Left colon (tissue), 2 donors: ENCODE measurements at regions not wholly inside any gene's neighbourhood (a gene's known extent, or its start where the extent isn't known, plus 50 kb on each side); places are given as distances from the start of the nearest gene placed in this dataset.

Source experiments
- ATAC-seq: fragments of 200-7000 bp; cut with Tn5 transposase; one replicate; pipeline ENCODE4 v1.9.1; 2020; ENCODE audit warnings: mild to moderate bottlenecking, moderate library complexity
- DNase-seq, 2 donors: peaks; one replicate each; pipeline ENCODE4 v3.0.0-alpha.2; 2020
- intact Hi-C, 2 donors: fragments of 100-400 bp; cut with DNase I in 1 of 2; cut with micrococcal nuclease in 1 of 2; formaldehyde crosslinking; loops; one replicate each; pipeline versions ENCODE4 v1.11.2 to v1.14.0; 2022; cut with DNase I, micrococcal nuclease
- donor health status: DM: no; HTN: no; CAD: no.
- donor health status: DM: yes; HTN: yes; CAD: no.

GRCh38 chr5:89916131-89916530 is 493.4 kb downstream of the CETN3 start:
- DNase-seq: no peak
- no peak for ATAC-seq
- intact Hi-C loops: no loop called here

DNA sequence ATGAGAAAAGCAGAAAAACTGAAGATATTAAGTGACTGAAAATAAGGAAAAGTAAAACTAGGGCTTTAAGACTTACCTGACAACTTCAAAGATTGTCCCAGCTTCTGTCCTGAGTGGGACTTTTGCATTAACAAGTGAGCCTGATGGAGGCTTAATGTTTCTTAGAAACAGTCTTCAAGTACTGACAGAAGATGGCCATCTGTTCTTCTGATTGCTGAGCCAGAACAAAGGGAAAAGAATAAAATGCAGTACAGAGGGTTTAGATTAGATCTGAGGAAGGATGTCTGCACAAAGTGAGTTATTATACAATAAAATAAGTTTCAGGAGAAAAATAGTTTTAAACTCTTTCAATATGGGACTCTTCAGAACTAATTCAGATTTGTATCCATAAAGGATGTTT is 500.7 kb downstream of the CETN3 start:
- no peak for ATAC-seq
- intact Hi-C loops: no loop called here

GRCh38 chr5:89904442-89904841 is 505.1 kb downstream of the CETN3 start:
- ATAC-seq (no peak), DNase-seq (no peak)

More for the DNA sequence above, 500.7 kb downstream of the CETN3 start:
- no peak for DNase-seq

GRCh38 chr5:89901983-89902382 is 507.6 kb downstream of the CETN3 start:
- no peak for ATAC-seq
- intact Hi-C loops: no loop called here
- DNase-seq: peak in 1 of 2 donors; percentile 53

More at GRCh38 chr5:89904442-89904841, 505.1 kb downstream of the CETN3 start:
- intact Hi-C loops: no loop called here

DNA sequence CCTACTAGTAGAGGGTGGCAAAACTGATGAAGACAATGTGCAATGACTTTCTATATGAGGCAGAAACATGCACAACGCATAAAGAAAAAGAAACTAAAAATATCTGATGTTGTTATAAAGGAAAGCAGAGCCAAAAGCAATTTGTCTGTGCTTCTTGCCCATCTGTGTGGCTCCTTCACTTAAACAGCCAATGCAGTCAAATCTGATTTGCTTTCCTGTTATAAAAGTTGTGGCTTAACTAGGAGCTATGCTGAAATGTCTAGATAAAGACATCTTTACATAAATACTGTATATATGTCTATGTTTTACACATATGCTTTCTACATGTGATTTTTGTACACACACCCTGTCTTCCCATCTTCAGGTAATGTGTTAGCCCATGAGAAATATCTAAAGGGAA is 508.2 kb downstream of the CETN3 start:
- intact Hi-C loops: no loop called here
- no peak for DNase-seq

DNA sequence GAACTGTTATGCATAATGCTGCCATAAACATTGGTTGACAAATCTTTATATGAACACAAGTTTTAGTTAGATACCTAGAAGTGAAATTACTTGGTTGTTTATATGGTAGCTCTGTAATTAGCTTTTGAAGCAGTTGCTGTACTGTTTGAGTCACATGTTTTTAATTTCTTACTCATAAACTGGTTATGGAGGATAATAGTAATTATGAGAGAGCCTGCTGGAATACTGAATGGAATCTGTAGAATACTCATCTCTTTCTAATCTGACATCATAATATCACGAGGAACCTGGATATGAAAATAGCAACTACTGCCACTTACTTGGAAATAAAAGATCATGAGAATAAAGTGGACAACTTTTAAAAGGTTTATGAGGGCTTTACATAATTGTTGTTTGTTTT is 509.2 kb downstream of the CETN3 start:
- ATAC-seq (no peak), DNase-seq (no peak)
- intact Hi-C loops: no loop called here

More for the DNA sequence above, 508.2 kb downstream of the CETN3 start:
- ATAC-seq: no peak

DNA sequence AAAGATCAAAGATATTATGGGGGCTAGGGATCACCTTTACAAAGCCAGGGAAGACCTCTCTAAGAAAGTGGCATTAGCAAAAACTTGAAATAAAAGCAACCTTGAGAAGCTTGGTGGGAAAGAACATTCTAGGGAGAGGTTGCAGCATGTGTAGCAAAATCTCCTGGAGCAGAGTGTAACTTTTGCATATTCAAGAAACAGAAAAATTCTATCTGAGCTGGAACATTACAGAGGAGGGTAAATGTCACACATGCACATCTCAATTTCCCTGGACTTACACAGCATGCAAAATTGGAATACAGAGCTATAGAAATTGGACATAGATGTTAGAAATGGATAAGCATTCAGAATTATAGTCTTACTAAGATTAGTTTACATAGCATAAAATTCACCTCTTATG is 510.0 kb downstream of the CETN3 start:
- intact Hi-C loops: no loop called here
- DNase-seq: no peak
- no peak for ATAC-seq

DNA sequence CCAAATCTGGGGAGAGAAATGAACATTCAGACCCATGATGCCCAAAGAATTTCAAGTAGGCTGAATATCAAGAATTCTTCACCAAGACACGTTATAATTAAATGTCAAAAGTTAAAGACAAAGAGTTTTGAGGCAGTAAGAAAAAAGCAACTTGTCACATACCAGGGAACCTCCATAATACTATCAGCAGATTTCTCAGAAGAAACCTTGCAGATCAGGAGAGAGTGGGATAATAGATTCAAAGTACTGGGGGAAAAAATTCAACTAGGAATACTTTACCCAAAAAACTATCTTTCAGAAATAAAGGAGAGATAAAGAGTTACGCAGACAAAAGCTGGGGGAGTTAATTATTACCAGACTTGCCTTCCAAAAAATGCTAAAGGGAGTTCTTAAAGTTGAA is 516.0 kb downstream of the CETN3 start:
- intact Hi-C loops: no loop called here
- no peak for DNase-seq
- no peak for ATAC-seq

- ATAC-seq (no peak), DNase-seq (no peak)
- intact Hi-C loops: no loop called here
Measured at GRCh38 chr5:89885670-89886069, 523.9 kb downstream of the CETN3 start.

DNA sequence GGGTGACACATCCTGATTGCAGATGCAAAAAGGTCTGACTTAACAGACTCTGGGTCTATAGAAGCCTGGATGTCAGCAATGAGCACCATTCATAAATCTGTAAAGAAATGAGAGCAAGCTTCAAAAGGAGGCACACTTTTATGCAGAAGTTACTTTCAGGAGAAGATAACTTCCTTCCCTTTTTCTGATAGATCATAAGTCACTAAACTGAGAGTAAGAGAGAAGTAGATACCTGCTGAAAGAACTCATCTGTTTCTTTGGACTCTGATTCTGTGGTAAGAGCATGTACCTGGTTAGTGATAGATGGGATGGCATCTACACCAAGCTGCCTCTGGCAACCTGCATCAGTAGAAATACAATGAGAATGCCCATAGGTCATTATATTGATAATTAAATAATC is 525.6 kb downstream of the CETN3 start:
- intact Hi-C loops: no loop called here
- no peak for DNase-seq
- ATAC-seq: no peak

DNA sequence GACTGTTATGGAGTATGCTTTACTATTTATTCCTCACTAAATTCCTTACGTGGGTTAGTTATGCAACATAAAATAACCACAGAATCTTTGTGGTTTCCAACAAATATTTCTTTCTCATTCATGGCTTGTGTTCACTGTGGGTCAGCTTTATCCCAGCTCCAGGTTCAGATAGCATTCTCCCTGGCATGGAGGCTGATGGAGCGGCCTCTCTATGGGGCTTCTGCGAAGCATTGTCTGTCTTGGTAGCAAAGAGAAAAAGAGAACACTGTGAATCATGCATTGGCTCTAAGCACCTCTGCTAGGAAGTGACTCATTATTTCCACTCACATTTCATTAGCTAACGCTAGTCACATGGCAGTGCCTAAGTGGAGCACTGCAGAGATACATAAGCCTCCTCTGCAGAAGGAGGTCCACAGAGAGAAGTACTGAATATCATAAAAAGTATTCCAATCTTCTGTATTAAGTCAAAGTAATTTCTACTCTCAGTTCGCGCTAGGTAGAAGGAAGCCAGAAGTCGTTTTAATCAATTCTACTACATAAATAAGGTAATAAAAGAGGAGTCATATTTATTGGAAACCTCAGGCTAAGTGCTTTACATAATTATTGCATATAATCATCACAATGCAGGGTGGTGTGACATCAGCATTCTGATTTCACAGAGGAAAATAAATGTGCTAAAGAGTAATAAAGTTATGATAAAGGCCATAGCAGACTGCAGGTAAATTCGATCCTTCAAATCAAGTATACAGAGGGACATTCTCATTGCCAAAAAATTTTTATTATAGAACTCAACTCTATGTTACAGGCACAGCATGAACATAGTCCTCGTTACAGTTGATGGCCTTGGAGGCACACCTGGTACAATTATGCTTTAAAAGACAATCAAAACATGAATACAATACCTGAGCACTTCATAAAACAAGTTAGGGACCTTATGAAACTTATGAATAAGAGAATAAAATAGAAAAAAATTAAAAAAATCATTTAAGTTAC is 531.1 kb downstream of the CETN3 start:
- intact Hi-C loops: no loop called here
- ATAC-seq (peak; percentile 92), DNase-seq (no peak)

- ATAC-seq: no peak
- intact Hi-C loops: no loop called here
- no peak for DNase-seq
Measured at GRCh38 chr5:89871906-89872305, 537.6 kb downstream of the CETN3 start.

DNA sequence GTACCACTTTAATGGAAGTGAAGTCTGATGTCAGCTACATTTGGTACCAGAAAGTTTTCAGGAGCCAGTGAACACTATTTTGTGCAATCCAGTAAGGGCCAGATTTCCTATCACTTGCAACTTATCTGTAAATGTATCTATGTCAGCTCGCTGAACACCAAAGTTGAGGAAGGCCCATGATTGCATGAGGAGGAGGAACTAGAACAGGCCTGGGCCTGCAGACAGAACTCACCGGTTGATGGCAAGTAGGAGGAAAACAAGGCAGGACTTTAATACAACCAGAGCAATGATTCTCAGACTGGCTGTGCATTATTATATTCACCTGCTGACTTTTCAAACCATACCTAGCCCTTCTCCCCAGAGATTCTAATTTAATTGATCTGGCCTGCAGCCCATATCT is 540.2 kb downstream of the CETN3 start:
- intact Hi-C loops: no loop called here
- DNase-seq (no peak), ATAC-seq (no peak)

DNA sequence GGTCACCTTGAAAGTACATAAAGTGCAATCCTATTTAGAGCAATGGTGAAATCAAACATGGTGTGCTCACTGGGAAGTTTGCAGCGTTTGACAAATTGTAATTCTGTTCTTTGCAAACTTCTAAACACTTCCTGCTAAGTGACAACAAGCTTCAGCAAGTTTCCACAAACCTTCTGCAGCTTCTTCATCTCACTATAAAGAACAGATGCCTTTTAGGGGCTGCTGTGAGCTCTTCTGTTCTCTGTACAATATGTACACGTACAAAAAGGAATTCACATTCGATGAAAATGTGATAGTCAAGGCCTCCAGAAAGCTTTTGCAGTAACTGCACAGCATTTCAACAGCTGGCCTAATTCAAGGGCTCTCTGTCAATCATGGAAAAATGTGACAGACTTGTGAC is 543.1 kb downstream of the CETN3 start:
- intact Hi-C loops: no loop called here
- ATAC-seq: no peak
- no peak for DNase-seq

- intact Hi-C loops: no loop called here
- ATAC-seq (no peak), DNase-seq (no peak)
Measured at GRCh38 chr5:89864941-89865340, 544.6 kb downstream of the CETN3 start.

DNA sequence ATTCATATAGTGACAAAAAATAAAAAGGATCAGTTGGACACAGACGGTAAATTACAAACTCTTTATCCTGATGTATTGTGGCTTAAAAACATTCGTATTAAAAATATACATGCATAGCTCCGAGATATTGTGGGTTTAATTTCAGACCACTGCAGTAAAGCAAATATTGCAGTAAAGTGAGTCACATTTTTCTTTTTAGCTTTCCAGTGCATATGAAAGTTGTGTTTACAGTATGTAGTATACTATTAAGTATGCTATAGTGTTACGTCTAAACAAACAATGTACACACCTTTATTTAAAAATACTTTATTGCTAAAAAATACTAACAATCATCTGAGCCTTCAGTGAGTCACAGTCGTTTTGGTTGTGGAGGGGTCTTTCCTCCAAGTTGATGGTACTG is 551.8 kb downstream of the CETN3 start:
- no peak for ATAC-seq
- intact Hi-C loops: no loop called here
- no peak for DNase-seq

GRCh38 chr5:89855417-89855816 is 554.1 kb downstream of the CETN3 start:
- ATAC-seq: no peak
- intact Hi-C loops: no loop called here
- no peak for DNase-seq

DNA sequence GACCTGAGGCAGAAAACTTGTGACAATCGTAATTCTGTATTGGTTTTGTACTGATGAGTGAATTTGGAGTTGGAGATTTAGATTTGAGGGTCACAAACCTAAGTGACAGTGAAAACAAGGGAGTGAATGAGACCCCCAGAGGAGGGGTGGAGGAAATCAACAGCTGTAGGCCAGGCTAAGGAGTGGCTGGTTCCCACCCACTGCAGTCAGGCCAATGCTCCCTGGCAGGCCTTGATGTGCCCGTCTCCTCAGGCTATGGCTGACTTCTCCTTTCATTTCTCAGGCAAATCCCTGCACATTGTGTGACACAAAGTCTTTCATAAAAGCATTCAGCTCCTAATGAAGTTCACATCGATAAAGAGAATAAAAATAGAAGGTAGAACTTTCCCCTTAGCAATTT is 557.6 kb downstream of the CETN3 start:
- ATAC-seq (no peak), DNase-seq (no peak)
- intact Hi-C loops: no loop called here

GRCh38 chr5:89850513-89850865 is 559.1 kb downstream of the CETN3 start:
- ATAC-seq (no peak), DNase-seq (no peak)
- intact Hi-C loops: no loop called here

DNA sequence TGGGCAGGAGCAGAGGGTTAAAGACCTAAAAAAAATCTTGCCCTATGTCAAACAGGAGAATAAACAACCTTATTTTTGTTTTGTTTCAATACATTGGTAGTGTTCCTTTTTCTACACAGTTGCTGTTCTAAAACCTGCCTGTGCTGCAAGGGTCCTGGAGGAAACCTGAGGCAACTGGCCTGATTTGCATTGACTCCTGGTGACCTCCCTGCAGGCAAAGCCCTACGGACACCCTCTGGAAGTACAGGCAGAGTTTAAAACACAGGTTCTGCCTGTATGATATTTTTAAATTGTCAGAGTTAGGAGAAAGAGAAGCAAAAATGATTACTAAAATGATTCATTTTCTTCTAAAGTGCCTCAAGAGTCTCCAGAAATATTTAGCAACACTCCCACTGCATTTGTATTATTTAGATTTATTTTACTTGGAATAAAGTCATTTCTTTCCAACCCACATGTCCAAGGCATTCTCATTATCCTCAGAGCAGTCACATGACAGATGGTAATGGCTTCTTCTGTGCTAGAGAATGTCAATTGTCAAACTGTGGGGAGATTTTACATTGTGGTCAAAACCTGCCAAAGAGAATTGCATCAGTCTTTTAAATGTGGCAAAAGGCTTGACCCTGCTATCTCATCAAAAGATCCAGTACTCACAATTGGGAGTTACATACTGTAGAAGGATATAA is 559.6 kb downstream of the CETN3 start:
- ATAC-seq (no peak), DNase-seq (no peak)
- intact Hi-C loops: no loop called here
